ENCODE measurements at regions not wholly inside any gene's neighbourhood (a gene's known extent, or its start where the extent isn't known, plus 50 kb on each side); places are given as distances from the start of the nearest gene placed in this dataset.

- Histone ChIP-seq H3K36me3 (no peaks in the 10 kb centered on the region), H3K4me3 (ENCODE audit: low read depth, low read length) (no peak overlapping the region), H3K9me3 (ENCODE audit: severe bottlenecking) (no peaks in the 10 kb centered on the region), H3K27me3 (ENCODE audit: insufficient read depth, low read depth, severe bottlenecking) (no peaks in the 10 kb centered on the region), H3K27ac (no peak overlapping the region)
- DNase-seq: no peak
- TF ChIP-seq, protein P1, sequence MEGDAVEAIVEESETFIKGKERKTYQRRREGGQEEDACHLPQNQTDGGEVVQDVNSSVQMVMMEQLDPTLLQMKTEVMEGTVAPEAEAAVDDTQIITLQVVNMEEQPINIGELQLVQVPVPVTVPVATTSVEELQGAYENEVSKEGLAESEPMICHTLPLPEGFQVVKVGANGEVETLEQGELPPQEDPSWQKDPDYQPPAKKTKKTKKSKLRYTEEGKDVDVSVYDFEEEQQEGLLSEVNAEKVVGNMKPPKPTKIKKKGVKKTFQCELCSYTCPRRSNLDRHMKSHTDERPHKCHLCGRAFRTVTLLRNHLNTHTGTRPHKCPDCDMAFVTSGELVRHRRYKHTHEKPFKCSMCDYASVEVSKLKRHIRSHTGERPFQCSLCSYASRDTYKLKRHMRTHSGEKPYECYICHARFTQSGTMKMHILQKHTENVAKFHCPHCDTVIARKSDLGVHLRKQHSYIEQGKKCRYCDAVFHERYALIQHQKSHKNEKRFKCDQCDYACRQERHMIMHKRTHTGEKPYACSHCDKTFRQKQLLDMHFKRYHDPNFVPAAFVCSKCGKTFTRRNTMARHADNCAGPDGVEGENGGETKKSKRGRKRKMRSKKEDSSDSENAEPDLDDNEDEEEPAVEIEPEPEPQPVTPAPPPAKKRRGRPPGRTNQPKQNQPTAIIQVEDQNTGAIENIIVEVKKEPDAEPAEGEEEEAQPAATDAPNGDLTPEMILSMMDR (IDR thresholded peaks at IDR 0.05; ENCODE audit: low read depth, low read length): no peak
These were observed 119.6 kb downstream of the MOBP start for GRCh38 chr3:39587113-39587512.

DNA sequence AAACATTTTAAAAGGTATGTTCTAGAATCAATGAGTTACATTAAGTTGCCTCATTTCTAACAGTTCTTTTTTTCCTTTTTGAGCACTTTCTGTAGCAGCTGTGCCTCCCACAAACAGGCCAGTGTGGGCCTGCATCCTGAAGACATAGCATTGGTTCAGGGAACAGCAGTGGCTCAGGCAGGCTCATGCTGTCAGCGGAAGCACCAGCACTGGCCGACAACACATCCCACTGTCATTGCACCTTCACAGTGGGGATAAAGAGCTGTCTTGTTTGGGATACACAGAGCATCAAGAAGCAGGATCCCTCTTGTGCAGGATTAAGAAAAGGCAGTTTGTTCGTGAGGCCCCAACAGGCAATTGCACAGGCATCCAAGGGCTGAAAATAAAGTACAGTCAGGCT lies 123.3 kb downstream of the MOBP start:
- no peaks in the 10 kb centered on the region for H3K9me3 ChIP-seq (ENCODE audit: severe bottlenecking)
- H3K27me3 ChIP-seq (ENCODE audit: insufficient read depth, low read depth, severe bottlenecking): no peaks in the 10 kb centered on the region
- no peak for DNase-seq
- TF ChIP-seq, protein P1 (IDR thresholded peaks at IDR 0.05; ENCODE audit: low read depth, low read length): no peak
- no peak overlapping the region for H3K4me3 ChIP-seq (ENCODE audit: low read depth, low read length)
- no peaks in the 10 kb centered on the region for H3K36me3 ChIP-seq
- H3K27ac ChIP-seq: no peak overlapping the region

DNA sequence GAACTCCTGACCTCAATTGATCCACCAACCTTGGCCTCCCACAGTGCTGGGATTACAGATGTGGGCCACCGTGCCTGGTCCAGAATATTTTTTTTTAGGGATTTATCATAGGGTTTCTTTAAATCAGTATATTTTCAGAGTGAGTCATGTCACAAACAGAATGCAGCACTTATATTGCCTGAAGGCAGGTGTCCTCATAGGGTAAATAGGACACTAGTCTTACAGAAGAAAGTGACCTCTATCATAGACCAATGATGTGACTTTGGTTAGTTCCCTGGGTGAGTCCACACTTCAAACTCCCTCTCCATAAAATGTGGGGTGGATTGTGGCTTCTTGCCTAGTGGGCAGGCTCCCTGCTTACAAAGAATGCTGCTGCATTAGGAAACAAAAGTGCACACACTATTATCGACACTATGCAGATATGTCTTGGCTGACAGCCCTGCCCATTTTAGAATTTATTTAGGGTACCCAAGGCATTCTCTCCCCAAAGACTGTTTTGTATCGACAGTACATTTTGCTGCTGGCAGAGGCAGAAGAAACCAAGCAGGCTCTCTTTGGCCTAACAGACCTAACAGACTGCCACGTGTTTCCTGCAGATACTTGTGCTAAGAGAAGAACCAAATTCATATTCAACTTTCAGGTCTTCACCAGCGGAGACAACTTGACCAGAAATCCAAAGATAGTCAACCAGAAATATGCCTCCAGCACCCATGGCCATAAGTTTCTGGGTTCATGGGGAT lies 125.0 kb downstream of the MOBP start:
- Histone ChIP-seq H3K27ac (no peak overlapping the region), H3K36me3 (no peaks in the 10 kb centered on the region), H3K4me3 (ENCODE audit: low read depth, low read length) (no peak overlapping the region), H3K9me3 (ENCODE audit: severe bottlenecking) (no peaks in the 10 kb centered on the region), H3K27me3 (ENCODE audit: insufficient read depth, low read depth, severe bottlenecking) (no peaks in the 10 kb centered on the region)
- TF ChIP-seq, protein P1 (IDR thresholded peaks at IDR 0.05; ENCODE audit: low read depth, low read length): no peak
- no peak for DNase-seq

GRCh38 chr3:39593341-39593740 lies 125.9 kb downstream of the MOBP start:
- no peaks in the 10 kb centered on the region for H3K27me3 ChIP-seq (ENCODE audit: insufficient read depth, low read depth, severe bottlenecking)
- no peak for DNase-seq
- no peaks in the 10 kb centered on the region for H3K9me3 ChIP-seq (ENCODE audit: severe bottlenecking)
- no peaks in the 10 kb centered on the region for H3K36me3 ChIP-seq
- no peak overlapping the region for H3K27ac ChIP-seq
- H3K4me3 ChIP-seq (ENCODE audit: low read depth, low read length): no peak overlapping the region
- TF ChIP-seq, protein P1 (IDR thresholded peaks at IDR 0.05; ENCODE audit: low read depth, low read length): no peak

- Histone ChIP-seq H3K36me3 (no peaks in the 10 kb centered on the region), H3K4me3 (ENCODE audit: low read depth, low read length) (no peak overlapping the region), H3K27me3 (ENCODE audit: insufficient read depth, low read depth, severe bottlenecking) (no peaks in the 10 kb centered on the region), H3K27ac (no peak overlapping the region), H3K9me3 (ENCODE audit: severe bottlenecking) (no peaks in the 10 kb centered on the region)
- no peak for DNase-seq
- TF ChIP-seq, protein P1 (IDR thresholded peaks at IDR 0.05; ENCODE audit: low read depth, low read length): no peak
These were observed 133.8 kb downstream of the MOBP start for GRCh38 chr3:39601241-39601640.

DNA sequence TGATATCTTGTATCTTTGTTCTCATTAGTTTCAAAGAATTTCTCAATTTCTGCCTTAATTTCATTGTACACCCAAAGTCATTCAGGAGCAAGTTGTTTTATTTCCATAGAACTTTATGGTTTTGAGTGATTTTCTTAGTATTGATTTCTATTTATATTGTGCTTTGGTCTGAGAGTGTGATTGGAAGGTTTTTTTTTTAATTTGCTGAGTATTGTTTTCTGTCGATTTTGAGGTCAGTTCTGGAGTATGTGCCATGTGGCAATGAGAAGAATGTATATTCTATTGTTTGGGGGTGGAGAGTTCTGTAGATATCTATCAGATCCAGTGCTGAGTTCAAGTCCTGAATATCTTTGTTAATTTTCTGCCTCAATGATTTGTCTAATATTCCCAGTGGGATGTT lies 138.4 kb downstream of the MOBP start:
- no peak overlapping the region for H3K4me3 ChIP-seq (ENCODE audit: low read depth, low read length)
- H3K27ac ChIP-seq: no peak overlapping the region
- DNase-seq: no peak
- no peaks in the 10 kb centered on the region for H3K36me3 ChIP-seq
- no peaks in the 10 kb centered on the region for H3K27me3 ChIP-seq (ENCODE audit: insufficient read depth, low read depth, severe bottlenecking)
- no peaks in the 10 kb centered on the region for H3K9me3 ChIP-seq (ENCODE audit: severe bottlenecking)
- TF ChIP-seq, protein P1 (IDR thresholded peaks at IDR 0.05; ENCODE audit: low read depth, low read length): no peak
